Uterus (tissue), 2 donors: ENCODE measurements at regions not wholly inside any gene's neighbourhood (a gene's known extent, or its start where the extent isn't known, plus 50 kb on each side); places are given as distances from the start of the nearest gene placed in this dataset.

Source experiments
- POLR2A ChIP-seq, 2 donors: fragments of 450-650 bp; IDR thresholded peaks; one replicate each; pipeline ENCODE4 v1.6.1; 2016; ENCODE audit warnings: antibody characterized with exemption in 2 of 2, mild to moderate bottlenecking in 1 of 2, moderate library complexity in 1 of 2
- TF ChIP-seq, protein P1 (sequence below), 4 experiments: fragments of 200-600 bp in 2 of 4; fragments of 450-650 bp in 2 of 4; sonication (generic) in 2 of 4; IDR thresholded peaks; one replicate each; pipeline ENCODE4 v1.5.1; 2016 to 2019; ENCODE audit warnings: antibody characterized with exemption in 4 of 4, mild to moderate bottlenecking in 2 of 4, moderate library complexity in 1 of 4

DNA sequence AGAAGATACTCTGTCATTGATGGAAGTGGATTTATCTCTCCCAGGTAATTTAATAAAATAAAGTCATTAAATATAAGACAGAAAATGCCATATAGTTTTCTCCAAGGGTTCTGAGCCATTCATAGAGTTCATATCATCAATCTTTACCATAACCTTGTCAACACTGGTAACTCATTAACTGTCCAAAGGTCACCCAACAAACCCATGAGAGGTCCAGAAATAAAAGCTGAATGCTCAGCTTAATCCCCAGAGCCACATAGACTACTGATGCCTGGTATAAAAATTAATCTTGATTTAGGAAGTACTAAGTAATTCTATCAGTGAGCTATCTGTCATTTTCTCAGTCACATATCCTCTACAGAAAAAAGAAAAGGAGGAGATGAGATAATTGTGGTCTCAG, 903.0 kb upstream of the DDX18 start:
- TF ChIP-seq, protein P1, sequence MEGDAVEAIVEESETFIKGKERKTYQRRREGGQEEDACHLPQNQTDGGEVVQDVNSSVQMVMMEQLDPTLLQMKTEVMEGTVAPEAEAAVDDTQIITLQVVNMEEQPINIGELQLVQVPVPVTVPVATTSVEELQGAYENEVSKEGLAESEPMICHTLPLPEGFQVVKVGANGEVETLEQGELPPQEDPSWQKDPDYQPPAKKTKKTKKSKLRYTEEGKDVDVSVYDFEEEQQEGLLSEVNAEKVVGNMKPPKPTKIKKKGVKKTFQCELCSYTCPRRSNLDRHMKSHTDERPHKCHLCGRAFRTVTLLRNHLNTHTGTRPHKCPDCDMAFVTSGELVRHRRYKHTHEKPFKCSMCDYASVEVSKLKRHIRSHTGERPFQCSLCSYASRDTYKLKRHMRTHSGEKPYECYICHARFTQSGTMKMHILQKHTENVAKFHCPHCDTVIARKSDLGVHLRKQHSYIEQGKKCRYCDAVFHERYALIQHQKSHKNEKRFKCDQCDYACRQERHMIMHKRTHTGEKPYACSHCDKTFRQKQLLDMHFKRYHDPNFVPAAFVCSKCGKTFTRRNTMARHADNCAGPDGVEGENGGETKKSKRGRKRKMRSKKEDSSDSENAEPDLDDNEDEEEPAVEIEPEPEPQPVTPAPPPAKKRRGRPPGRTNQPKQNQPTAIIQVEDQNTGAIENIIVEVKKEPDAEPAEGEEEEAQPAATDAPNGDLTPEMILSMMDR (IDR thresholded peaks at IDR 0.05) = no peak
- no peak for TF ChIP-seq POLR2A (IDR thresholded peaks at IDR 0.05)
